Nephron (organoid): ENCODE measurements at regions not wholly inside any gene's neighbourhood (a gene's known extent, or its start where the extent isn't known, plus 50 kb on each side); places are given as distances from the start of the nearest gene placed in this dataset.

Source experiments
- H3K27ac Mint-ChIP-seq, 3 experiments: 2 replicates each; pipeline ENCODE4 v1.8.0; 2020; ENCODE audit warnings: mixed read lengths in 3 of 3, mild to moderate bottlenecking in 2 of 3, moderate library complexity in 1 of 3
- H3K27me3 Mint-ChIP-seq: 2 replicates; pipeline ENCODE4 v1.8.0; 2021; ENCODE audit warnings: low read depth, mild to moderate bottlenecking, moderate library complexity, mixed read lengths
- H3K36me3 Mint-ChIP-seq: 2 replicates; pipeline ENCODE4 v1.8.0; 2020; ENCODE audit warnings: low read depth, mixed read lengths
- H3K4me1 Mint-ChIP-seq: 2 replicates; pipeline ENCODE4 v1.8.0; 2020; ENCODE audit warnings: mixed read lengths
- H3K4me3 Mint-ChIP-seq, 3 experiments: 2 replicates each; pipeline ENCODE4 v1.8.0; 2020; ENCODE audit warnings: mild to moderate bottlenecking in 3 of 3, mixed read lengths in 3 of 3, moderate library complexity in 2 of 3
- H3K9me3 Mint-ChIP-seq: 2 replicates; pipeline ENCODE4 v1.8.0; 2020; ENCODE audit warnings: mixed read lengths
- CTCF ChIP-seq, 3 experiments: fragments of 200-600 bp; sonication (generic); IDR thresholded peaks; one replicate each; pipeline ENCODE4 v1.5.0; 2021; ENCODE audit warnings: antibody characterized with exemption in 3 of 3; ENCODE audit not compliant: unreplicated experiment in 3 of 3

GRCh38 chr1:224802617-224803016 lies 126.9 kb upstream of the DNAH14 start:
- H3K27me3 Mint-ChIP-seq: no peaks in the 10 kb centered on the region
- H3K27ac Mint-ChIP-seq: no peak overlapping the region
- no peaks in the 10 kb centered on the region for H3K4me1 Mint-ChIP-seq
- no peaks in the 10 kb centered on the region for H3K9me3 Mint-ChIP-seq
- H3K36me3 Mint-ChIP-seq: no peaks in the 10 kb centered on the region
- H3K4me3 Mint-ChIP-seq: no peak overlapping the region
- TF ChIP-seq CTCF (IDR thresholded peaks at IDR 0.05; ENCODE audit: unreplicated experiment in 3 of 3): no peak

DNA sequence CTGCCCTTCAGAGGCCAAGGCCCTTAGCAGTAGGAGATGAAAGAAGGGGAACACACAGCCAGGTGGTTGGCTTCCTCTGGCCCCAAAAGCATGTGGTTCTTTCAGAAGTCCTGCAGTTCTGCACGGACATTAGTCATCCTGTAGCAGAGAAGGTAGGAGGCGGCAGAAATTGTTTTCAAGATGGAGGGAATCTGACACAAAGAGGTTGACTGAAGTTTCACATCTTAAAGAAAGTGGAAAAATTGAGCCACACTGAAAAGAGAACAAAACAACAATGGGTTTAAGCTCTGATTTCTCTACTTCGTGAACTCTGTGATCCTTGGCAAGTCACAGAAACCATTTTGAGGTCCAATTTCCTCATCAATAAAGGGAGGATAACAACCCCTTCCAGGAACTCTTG lies 125.3 kb upstream of the DNAH14 start:
- no peaks in the 10 kb centered on the region for H3K4me1 Mint-ChIP-seq
- no peaks in the 10 kb centered on the region for H3K36me3 Mint-ChIP-seq
- H3K4me3 Mint-ChIP-seq: no peak overlapping the region
- no peaks in the 10 kb centered on the region for H3K27me3 Mint-ChIP-seq
- TF ChIP-seq CTCF (IDR thresholded peaks at IDR 0.05; ENCODE audit: unreplicated experiment in 3 of 3): no peak
- peaks cover 2% of the 10 kb centered on the region for H3K9me3 Mint-ChIP-seq
- H3K27ac Mint-ChIP-seq: no peak overlapping the region

DNA sequence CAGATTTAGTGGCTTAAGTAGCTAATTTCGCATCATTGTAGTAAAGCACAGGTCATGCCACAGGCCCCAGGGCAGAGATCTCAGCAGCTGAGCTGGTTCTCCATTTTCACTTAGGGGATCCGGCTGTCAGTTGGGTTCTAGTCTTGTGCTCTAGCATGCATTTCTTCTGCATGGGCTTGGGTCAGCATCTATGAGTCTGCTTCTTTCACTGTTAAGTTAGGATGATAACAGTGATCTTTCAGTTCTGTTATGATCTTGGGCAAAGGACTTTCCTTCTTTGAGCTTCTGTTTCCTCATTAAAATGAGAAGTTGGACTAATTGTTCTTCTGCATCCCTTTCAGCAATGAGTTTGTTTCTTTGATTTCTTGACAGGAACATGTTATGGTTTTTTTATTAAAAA lies 123.6 kb upstream of the DNAH14 start:
- H3K27me3 Mint-ChIP-seq: peaks cover 3% of the 10 kb centered on the region
- no peaks in the 10 kb centered on the region for H3K4me1 Mint-ChIP-seq
- no peaks in the 10 kb centered on the region for H3K36me3 Mint-ChIP-seq
- H3K9me3 Mint-ChIP-seq: peaks cover 11% of the 10 kb centered on the region
- no peak overlapping the region for H3K4me3 Mint-ChIP-seq
- no peak for TF ChIP-seq CTCF (IDR thresholded peaks at IDR 0.05; ENCODE audit: unreplicated experiment in 3 of 3)
- H3K27ac Mint-ChIP-seq: no peak overlapping the region

GRCh38 chr1:224809137-224809536 lies 120.3 kb upstream of the DNAH14 start:
- no peak for TF ChIP-seq CTCF (IDR thresholded peaks at IDR 0.05; ENCODE audit: unreplicated experiment in 3 of 3)
- peaks cover 7% of the 10 kb centered on the region for H3K27me3 Mint-ChIP-seq
- H3K27ac Mint-ChIP-seq: no peak overlapping the region
- no peaks in the 10 kb centered on the region for H3K4me1 Mint-ChIP-seq
- peaks cover 16% of the 10 kb centered on the region for H3K9me3 Mint-ChIP-seq
- H3K36me3 Mint-ChIP-seq: no peaks in the 10 kb centered on the region
- no peak overlapping the region for H3K4me3 Mint-ChIP-seq

- TF ChIP-seq CTCF (IDR thresholded peaks at IDR 0.05; ENCODE audit: unreplicated experiment in 3 of 3): no peak
These were observed 119.9 kb upstream of the DNAH14 start for GRCh38 chr1:224809613-224810012.

DNA sequence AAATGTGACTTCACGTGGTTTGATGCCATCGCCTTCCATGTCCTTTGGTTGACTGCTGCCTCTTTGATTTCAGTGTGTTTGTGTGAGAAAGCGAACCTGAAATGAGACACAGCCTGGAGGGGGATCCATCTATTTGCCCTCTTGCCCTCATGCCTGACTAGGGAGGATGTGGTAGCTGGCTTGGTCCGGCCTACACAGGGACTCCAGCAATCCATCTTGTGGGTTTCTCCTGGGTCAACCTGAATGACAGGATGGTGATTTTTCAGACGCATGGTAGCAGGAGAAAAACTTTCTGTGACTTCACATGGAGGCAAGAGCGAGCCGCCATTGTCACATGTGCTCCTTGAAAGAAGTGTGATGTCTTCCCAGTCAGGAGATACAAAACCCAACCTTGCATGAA lies 117.9 kb upstream of the DNAH14 start:
- Mint-ChIP-seq H3K9me3 (peaks cover 18% of the 10 kb centered on the region), H3K27ac (no peak overlapping the region), H3K36me3 (no peaks in the 10 kb centered on the region), H3K4me3 (no peak overlapping the region), H3K27me3 (peaks cover 7% of the 10 kb centered on the region), H3K4me1 (no peaks in the 10 kb centered on the region)
- no peak for TF ChIP-seq CTCF (IDR thresholded peaks at IDR 0.05; ENCODE audit: unreplicated experiment in 3 of 3)

More at GRCh38 chr1:224809613-224810012, 119.9 kb upstream of the DNAH14 start:
- Mint-ChIP-seq H3K9me3 (peaks cover 16% of the 10 kb centered on the region), H3K36me3 (no peaks in the 10 kb centered on the region), H3K27me3 (peaks cover 7% of the 10 kb centered on the region), H3K4me3 (no peak overlapping the region), H3K27ac (no peak overlapping the region), H3K4me1 (no peaks in the 10 kb centered on the region)
